CD4-positive, alpha-beta T cell treated with Interleukin-6 at 100 ng/mL for 8 hours (primary cell): ENCODE measurements at regions not wholly inside any gene's neighbourhood (a gene's known extent, or its start where the extent isn't known, plus 50 kb on each side); places are given as distances from the start of the nearest gene placed in this dataset.

Experiments used
- DNase-seq: peaks from one replicate; pipeline ENCODE4 v3.0.0-alpha.2; 2020; ENCODE audit warnings: mixed read lengths, low spot score

DNA sequence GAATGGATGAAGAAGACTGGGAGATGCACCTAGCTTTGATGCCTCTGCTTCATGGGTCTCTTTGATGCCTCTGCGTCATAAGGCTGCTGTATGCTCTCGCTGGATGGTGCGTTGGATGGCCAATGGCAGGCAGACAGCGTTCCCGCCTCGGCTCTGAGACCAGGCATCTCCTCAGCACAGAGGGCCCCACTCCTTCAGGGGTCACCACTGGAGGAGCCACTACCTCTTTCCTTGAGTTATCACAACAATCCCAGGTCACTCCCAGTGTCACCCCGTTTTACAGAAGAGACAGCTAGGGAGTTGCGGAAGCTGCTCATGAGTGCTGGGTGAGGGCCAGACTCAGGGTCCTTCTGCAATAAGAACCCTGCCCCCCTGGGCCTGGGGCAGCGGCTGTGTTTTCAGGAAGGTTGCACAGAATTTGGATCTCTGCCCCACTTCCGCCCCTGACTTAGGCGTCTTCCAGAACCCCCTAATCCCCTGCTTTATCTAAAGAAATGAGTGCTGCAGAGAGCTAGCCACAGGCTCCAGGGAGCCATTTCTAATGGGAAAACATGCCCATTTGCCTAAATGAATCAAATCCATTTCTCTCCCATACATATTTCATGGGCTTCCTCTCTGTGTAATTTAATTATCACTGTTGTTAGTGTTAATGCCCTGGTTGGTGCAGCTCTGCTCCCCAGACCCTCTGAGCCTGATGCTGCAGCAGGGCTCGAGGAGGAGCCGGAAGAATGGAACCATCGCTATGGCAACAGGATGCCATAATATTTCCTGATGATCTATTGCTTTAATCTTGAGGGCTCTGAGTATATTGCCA is 131.8 kb upstream of the HS6ST1 start:
- no peak for DNase-seq

DNA sequence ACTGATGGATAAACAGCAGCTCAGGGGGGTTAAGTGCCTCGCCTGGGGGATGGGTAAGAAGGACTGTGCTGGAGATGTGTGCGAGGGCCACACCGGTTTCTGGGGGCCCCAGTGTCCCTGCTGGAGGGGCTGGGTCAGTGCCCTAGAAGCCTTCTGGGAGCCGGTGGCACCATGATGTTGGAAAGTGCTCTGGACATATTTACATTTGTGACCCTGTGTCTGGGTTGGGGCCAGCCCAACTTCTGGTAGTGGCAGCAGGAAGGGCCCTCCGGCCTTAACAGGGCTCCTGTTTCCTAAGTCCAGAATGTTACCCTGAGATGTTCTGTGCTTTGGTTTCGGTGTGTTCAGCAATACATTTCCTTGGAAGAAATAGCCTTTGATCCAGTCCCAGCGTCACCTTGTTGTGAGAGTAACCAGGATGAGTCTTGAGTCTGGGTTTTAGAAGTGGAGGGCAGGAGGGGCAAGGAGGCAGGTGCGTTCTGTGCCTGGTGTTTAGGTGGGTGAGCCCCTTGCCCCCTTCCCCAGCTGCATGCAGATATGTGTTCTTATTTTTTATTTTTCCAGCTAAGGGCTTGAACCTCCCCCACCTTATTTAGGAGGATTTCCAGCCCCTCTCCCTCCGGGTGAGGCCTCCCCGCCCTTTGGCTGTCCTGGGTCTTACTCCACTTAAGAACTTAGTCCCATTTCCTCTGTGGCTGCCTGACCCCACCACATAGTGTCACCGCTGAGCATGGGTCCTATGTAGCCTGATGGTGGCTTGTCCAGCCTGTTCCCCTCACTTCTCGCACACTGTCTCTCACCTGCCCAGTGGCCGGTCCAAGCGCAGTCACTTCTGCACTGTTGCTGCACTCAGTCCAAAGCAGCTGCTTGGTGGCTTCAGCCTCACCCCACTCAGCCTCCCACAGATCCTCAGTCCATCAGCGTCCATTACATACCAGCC is 132.7 kb upstream of the HS6ST1 start:
- DNase-seq, result no peak

DNA sequence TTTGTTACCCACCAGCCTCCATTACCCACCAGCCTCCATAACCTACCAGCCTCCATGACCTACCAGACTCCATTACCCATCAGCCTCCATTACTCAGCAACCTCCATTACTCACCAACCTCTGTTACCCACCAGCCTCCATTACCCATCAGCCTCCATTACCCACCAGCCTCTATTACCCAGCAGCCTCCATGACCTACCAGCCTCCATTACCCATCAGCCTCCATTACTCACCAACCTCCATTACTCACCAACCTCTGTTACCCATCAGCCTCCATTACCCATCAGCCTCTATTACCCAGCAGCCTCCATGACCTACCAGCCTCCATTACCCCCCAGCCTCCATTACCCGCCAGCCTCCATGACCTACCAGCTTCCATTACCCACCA is 133.3 kb upstream of the HS6ST1 start:
- DNase-seq, result no peak

GRCh38 chr2:128452536-128453530 is 134.2 kb upstream of the HS6ST1 start:
- no peak for DNase-seq

- DNase-seq, result no peak
Observed at GRCh38 chr2:128454980-128455720, 136.5 kb upstream of the HS6ST1 start.

DNA sequence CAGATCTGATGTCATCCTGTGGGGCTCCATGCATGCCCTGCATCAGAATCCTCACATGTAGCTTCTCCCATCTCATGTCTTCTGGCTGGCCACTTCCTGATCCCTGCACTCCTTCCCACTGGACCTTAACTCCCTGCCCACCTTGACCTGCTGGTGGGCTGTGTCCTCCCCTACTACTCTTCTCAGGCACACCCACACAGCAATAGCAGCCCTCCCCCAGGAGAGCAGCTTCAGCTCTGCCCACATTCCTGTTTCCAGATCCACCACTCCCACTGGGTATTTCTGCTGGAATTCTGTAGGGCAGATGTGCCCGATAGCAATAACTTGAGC is 137.0 kb upstream of the HS6ST1 start:
- no peak for DNase-seq

GRCh38 chr2:128456281-128456680 is 137.6 kb upstream of the HS6ST1 start:
- no peak for DNase-seq

DNA sequence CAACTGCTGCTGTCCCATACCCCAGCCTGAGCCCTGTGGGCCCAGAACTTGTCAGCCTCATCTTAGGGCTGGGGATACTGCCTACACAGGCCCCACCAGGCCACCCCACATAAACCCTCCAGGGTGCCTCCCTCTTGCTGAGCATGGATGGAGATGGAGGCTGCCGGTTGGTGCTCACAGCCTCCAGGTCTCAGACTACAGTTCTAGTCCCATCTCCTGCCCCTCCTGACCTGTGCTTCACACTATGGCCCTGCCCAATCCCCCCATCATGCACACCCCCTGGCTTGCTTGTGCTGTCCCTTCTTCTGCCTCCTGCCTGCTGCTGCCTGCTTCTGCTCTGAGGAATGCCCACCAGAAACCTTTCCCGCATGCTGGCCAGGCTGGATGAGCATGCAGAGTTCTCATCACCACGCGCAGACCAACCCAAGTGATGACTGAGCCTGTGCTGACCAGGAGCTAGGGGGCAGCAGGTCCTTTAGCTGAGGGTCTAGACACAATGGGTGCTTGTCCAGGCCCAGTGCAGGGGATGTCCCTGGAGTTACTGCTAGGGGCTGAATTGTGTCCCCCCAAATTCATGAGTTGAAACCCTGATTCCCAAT is 138.4 kb upstream of the HS6ST1 start:
- DNase-seq, result no peak

DNA sequence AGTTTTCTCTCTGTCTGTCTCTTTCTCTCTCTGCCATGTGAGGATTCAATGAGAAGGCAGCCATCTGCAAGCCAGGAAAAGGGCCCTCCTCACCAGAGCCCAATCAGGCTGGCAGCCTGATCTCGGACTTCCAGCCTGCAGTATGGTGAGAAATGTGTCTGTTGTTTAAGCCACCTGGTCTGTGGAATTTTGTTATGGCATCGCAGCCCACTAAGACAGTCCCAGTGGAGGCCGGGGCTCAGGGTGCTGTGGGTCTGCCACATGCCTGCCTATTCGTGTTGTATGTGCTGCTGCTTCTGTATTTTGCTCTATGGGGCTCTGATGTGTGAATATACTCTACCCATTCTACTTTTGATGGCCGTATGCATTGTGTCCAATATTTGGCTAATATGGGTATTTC is 139.0 kb upstream of the HS6ST1 start:
- no peak for DNase-seq

DNA sequence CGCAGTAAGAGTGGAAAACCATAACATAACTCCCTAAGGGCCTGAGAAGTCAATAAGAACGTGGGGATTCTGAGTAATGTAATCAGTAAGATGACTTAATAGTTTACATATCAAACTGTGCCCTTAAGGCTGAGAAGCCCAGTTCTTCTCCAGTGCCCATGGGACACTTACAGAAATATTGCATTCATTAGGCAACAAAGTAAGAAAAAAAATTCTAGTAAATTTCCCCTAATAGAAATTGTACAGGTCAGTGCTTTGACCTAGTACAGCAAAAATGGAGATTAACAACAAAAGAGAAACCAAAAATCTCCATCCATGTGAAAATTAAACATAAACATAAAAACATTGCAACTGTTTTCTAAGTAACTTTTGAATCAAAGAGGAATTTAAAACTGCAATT is 139.8 kb upstream of the HS6ST1 start:
- no peak for DNase-seq

- DNase-seq, result no peak
Observed at GRCh38 chr2:128464456-128464855, 145.8 kb upstream of the HS6ST1 start.

DNA sequence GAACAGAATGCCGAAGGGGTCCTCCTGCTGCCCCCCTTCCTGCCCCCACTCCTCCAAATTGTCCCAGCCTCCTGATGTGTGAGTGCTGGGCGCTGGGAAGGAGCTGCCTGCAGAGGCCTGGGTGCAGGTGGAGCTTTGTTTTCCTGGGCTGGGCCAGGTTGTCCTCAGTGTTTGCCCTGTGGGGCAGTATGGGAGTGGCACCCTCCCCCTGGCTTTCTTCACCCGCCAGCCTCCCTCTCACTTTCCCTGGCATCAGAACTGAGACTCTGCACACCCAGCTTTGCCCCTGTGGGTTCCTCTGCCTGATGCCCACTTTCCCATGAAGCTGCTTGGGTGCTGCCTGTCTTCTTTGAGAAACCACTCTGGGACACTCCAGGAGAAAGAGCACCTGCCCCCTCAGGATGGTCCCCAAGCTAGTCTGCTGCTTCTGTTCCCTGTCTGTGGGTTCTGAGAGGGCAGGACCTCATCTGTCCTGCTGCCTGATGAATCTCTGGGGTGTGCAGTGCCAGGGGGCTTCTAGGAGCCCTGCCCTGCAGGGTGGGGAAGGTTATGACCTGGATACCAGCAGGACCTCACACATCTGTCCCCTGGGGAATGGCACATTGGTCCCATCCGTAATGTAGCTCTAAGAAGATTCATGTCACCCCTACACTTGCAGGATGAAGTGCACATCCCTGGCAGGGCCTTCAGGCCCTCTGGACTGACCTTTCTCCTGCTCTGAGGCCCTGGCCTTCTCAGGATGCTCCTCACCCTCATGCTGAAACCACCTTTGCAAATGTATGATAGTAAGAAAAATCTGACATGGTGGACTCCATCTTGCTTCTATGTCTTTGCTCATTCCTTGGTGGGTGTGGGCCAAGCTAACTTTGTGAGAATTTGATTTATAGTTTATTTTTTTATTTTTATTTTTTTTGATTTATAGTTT is 146.8 kb upstream of the HS6ST1 start:
- DNase-seq, result no peak

DNA sequence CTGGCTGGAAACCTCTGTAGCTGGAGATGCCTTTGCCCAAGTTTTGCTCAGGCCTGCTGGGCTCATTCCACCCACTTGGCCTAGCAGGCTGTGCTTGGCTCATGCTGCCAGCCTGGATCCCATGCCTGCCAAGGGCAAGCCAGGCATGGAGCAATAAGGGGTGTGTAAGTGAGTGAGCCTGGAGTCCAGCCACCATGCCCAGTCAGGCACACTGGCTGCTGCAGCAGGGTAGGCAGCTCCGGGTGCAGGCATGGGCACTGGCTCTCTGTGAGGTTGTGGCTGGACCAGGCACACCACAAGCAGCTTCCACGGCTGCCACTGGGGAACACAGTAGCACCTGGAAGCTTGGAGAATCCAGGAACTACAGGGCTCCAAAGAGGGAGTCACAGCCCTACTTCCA is 147.7 kb upstream of the HS6ST1 start:
- no peak for DNase-seq

DNA sequence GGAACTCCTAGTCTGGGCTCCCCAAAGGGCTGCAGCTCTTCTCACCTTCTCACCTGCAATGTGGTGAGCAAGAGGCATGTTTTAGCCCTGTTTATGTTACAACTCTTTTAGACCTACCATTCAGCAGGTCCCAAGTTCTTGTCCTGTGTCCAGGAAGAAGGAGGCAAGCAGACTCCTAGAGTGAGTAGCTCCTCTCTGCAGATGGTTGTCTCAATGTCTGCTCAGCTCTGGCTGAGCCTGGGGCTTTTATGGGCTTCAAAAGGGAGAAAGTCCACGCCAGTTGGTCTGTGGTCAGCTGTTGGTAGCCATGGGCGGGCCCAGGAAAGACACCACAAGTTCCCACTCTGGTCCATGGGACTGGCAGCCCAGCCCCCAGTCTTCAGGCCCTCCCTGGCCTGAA is 148.1 kb upstream of the HS6ST1 start:
- no peak for DNase-seq

- DNase-seq, result no peak
Observed at GRCh38 chr2:128467321-128467969, 148.8 kb upstream of the HS6ST1 start.

- no peak for DNase-seq
Observed at GRCh38 chr2:128468186-128468920, 149.7 kb upstream of the HS6ST1 start.

DNA sequence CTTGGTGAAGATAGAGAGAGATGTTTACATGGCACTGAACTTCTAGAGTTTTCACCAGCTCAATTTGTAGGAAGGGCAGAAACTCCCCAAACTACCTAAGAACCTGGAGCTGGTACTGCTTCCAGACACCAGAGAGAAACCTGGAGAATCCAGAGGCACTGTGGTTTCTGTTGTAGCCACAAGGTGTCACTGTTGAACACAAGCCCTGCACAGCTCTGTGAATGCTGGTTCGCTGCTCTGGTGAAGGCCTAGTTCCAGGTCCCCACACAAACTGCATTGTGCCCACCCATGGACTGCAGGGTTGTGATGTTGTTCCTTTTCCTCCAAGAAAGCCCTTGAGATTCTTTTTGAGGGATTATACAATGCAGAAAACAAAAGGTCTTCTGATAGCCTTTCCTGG is 150.5 kb upstream of the HS6ST1 start:
- no peak for DNase-seq

- DNase-seq, result no peak
Observed at GRCh38 chr2:128469875-128470274, 151.2 kb upstream of the HS6ST1 start.

DNA sequence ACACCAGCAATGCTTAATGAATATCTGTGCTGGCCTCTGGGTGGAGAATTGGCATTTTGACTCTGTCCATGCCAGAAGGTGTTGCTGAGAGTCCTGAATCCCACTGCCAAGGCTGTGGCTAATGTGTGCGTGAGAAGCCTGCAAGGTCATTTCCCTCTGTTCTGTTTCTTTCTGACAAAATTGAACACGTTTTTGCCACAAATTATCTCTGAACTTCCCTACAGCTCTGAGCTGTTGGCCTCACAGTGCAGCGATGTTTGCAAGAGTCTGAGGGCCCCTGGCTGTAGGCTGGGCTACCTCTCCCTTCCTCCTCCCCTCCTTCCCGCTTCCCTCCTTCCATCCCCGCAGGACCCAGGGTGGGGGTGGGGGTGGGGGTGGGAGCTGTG is 154.1 kb upstream of the HS6ST1 start:
- DNase-seq, result no peak
